Inflammatory macrophage (primary cell): ENCODE measurements at regions not wholly inside any gene's neighbourhood (a gene's known extent, or its start where the extent isn't known, plus 50 kb on each side); places are given as distances from the start of the nearest gene placed in this dataset.
"Not testable (repeated sequence)": the region's sequence is repeated elsewhere in the genome, so short reads cannot be mapped to it uniquely, and the experiment has no call there.

ENCODE experiments used
- DNase-seq, 2 donors: peaks; one replicate each; pipeline ENCODE4 v3.0.0-alpha.2; 2020 to 2022

DNA sequence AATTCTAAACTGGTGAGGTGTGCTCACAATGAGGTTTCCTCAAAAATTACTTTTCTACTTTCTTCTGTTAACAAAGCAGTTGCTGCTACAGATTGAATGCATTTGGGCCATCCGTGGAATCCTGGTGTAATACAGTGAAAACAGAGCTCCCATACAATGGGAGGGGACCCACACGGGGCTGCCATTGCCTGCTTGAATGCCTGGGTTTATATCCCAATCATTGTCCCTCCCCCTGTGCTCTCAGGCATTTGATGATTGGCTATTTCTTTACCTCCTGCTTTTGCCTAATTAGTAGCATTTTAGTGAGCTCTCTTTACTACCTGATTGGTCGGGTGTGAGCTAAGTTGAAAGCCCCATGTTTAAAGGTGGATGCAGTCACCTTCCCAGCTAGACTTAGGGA lies 52.9 kb upstream of the CSF1 start:
- DNase-seq: not testable (repeated sequence)

DNA sequence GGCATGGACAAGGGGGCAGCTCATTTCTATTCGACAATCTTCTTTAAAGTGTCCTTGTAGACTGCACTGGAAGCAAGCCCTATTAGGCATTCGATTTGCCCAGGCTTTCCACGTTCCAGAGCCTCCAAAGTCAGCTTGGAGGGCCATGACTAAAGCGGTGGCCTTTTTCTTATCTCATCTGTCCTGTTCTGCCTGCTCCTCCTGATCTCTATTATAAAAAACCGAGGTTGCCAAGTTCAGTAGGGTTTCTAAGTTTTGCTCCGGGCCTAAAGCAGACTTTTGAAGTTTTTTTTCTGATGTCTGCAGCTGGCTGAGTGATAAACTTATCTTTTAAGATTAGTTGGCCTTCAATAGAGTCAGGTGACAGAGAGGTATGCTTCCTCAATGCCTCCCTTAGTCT lies 54.7 kb upstream of the CSF1 start:
- not testable (repeated sequence) for DNase-seq

DNA sequence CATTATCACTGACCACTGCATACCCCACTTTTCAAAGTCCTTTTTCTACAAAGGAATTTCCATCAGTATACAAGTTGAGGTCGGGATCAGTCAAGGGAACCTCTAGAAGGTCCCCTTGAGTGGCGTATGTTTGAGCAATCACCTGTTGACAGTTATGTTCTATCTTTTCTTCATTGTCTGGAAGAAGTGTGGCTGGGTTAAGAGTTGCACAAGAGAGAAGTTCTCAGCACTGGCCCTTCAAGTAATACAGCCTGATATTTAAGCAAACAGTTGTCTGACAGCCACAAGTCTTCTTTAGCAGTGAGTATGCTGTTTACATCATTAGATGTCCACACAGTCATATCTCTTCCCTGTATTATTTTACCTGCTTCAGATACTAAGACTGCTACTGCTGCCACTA lies 56.7 kb upstream of the CSF1 start:
- not testable (repeated sequence) for DNase-seq

DNA sequence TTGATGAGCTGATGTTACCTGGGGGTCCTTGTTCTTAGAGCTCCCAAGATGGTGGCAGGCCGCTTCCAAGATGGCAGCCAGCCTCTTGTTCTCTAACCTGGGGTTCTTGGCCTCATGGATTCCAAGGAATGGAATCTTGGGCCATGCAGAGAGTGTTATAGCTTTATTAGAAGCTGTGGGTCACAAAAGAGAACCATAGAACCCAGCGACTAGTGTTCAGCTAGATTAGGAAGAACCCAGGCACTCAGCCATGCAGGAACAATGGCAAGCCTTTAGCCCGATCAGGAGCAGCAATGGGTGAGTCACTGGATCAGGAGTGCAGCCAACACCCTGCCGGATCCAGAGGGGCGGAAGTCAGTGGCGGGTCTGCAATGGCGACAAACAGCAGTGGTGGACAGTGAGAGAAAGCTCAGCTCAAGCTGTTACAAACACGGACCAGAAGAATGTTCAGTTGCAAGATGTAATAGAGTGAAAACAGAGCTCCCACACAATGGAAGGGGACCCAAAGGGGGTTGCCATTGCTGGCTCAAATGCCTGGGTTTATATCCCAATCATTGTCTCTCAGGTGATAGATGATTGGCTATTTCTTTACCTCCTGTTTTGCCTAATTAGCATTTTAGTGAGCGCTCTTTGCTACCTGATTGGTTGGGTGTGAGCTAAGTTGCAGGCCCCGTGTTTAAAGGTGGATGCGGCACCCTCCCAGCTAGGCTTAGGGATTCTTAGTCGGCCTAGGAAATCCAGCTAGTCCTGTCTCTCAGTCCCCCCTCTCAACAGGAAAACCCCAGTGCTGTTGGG lies 58.2 kb upstream of the CSF1 start:
- not testable (repeated sequence) for DNase-seq

DNA sequence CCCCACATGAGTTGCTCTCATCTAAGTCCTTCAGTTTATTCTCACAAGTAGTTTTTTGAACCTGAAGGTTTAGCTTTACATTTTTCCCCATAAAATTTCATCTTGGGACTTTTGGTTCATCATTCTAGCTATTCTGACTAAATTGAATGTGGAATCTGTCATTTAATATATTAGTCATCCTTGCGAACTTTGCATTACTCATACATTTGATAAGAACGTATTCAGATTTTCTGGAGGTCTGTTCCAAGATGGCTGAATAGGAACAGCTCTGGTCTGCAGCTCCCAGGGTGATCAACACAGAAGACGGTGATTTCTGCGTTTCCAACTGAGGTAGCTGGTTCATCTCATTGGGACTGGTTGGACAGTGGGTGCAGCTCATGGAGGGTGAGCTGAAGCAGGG lies 59.8 kb upstream of the CSF1 start:
- DNase-seq: no peak

DNA sequence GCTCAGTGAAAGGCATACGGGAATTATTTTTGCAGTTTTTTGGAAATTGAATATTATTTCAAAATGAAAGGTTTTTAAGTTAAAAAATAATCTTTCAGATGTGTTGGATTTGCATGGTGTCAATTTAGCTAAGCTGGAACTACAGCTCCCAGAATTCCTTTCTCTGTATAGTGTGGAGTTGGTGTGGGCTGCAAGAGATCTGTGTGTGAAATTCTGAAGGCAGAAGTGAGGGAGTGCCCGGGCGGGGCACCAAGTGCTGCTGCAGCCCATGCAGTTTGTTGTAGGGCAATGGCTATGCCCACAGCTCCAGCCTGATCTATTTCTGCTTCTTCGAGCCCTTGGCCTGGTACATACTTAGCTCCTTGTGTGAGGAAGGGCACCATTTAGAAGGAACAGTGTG lies 60.5 kb upstream of the CSF1 start:
- DNase-seq: peak; percentile 52 to 59

DNA sequence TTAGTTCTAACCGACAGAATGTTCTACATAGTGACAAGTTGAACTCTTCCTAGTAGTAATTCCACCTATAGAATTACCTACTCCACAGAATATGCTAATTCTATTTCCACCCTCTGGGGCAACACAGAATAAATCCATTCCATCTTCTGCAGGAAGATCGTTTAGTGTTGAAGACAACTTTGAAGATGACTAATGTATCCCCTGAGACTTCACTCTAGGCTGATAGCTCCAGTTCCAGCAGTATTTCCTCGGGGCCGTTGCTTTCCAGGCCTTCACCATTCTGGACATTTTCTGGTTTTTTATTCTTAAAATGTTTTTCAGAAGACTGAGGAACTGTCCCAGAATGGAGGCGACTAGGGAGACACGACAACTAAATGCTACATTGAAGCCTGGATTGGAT lies 61.0 kb upstream of the CSF1 start:
- no peak for DNase-seq

DNA sequence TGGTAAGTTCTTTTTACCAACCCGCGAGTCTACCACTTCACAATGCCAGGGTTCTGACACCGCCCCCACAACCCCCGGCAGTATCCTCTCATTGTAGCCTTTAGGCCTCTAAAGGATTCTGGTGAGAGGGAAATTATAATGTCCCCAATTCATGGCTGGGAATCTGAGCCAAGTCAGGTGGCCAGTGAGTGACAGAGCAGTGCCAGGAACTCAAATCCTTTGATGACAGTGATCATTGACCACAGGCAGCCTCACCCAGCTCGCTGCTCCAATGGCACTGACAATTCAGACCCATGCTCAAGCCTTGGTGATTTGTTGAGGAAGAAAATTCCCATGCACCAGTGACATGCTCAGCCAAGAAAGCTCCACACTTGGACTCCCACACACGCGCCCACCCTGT lies 63.4 kb upstream of the CSF1 start:
- no peak for DNase-seq

DNA sequence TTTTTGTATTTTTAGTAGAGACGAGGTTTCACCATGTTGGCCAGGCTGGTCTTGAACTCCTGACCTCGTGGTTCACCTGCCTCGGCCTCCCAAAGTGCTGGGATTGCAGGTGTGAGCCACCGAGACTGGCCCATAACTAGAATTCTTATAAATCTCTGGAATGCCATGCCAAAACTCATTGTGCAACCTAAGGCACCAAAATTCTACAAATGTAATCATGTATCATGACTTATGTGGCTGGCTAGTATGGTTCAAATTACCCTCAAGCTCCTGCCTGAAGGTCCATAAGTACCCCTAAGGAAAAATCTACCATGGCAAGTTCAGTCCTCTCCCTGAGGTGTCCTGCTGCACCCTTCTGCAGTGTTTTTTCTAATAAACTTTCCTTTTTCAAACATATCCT lies 63.8 kb upstream of the CSF1 start:
- no peak for DNase-seq

DNA sequence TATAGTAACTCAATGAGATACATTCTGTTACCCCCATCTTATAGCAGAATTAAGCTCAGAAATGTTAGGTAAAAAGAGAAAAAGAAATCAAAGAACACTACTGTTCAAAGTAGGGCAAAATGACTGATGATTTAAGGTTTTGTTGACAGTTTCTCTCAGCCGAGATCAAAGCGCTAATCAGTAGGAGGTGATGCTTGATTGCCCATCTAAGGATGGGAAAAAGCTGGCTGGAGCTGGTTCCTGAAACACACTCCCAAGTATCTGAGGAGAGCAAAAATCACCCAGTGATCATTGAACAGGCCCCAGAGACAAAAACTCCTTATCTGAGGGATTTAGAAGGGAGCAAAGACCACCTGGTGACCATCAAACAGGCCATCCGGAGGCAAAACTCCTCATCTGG lies 64.5 kb upstream of the CSF1 start:
- DNase-seq: no peak

DNA sequence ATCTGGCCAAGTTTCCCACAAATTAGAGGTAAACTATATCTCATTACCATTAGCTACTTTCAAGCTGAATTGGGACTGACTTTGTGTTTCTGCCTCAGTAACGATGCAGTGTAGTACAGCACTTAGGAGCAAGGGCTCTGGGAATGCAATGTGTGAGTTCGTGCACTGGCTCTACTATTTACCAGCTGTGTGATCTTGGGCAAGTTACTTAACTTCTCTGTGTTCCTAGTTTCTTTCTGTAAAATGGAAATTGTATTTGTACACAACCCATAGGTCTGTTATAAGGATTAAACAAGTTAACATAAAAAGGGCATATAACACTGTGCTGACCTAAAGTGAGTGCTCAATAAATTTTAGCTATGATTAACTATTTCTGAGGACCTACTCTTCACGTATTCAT lies 65.0 kb upstream of the CSF1 start:
- no peak for DNase-seq

DNA sequence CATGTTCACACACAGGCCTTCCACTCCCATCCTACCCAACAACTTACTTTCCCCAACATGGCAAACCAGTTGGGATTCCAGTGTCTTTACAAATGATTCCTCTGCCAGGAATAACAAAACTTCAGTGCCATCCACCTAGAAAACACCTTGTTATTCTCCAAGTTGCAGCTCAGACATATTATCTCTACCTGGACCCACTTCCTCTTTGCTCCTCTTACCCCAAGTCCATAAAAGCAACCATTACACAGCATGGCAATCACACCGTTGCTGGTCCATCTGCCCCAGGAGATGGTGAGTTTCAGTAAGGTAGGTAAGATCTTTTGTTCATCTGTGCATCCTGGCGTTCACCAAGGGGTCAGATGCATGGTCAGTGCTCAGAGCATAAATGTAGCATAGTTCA lies 66.0 kb upstream of the CSF1 start:
- DNase-seq: no peak

DNA sequence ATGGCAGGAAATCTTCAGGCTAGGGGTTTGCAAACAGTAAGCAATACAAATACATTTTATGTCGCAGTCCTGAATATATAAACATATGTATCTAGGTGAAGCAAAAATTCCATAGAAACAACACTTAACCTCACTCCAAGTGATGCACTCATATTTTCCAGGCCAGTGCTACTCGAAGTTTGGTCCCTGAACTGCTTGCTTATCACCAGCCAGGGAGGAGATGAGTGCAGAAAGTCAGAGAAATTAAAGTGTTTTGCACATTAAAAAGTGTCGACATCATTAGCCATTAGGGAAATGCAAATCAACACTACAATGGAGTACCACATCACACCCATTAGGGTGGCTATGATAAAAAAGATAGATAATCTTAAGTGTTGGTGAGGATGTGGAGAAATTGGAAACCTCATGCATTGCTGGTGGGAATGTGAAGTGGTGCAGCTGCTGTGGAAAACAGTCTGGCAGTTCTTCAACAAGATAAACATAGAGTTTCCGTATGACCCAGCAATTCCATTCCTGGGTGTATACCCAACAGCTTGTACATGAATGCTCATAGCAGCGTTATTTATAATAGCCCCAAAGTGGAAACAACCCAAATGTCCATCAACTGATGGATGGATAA lies 70.5 kb upstream of the CSF1 start:
- DNase-seq: no peak

DNA sequence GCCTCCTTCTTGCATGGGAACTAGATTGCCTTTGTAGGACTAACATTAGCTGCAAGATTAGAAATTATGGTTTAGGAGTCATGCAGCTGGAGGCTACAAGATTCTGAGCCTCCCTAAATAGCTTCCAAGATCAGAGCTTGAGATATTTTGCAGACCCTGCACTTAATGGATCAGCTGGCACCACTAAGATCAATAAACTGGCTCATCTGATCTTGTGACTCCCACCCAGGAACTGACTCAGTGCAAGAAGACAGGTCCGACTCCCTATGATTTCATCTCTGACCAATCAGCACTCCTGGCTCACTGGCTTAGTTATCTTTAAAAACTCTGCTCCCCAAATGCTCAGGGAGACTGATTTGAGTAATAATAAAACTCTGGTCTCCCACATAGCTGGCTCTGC lies 71.4 kb upstream of the CSF1 start:
- not testable (repeated sequence) for DNase-seq

DNA sequence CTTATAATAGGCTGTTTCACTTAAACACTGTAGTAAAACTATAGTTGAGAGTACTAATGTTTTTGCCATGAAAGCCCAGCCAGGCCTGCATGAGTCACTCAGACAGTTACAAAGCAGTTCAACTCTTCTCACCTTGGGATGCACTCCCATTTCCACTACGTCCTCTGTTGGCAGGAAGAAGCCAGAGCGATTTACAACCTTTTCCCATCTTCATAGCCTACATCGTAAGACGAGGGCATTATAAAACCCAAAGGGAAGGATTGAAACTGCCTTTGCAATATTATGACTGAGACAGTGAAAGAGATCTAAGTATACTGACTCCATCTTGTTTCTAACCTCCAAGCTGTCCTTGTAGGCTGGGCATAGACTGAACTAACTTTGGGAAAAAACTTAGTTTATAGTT lies 71.8 kb upstream of the CSF1 start:
- DNase-seq: no peak

DNA sequence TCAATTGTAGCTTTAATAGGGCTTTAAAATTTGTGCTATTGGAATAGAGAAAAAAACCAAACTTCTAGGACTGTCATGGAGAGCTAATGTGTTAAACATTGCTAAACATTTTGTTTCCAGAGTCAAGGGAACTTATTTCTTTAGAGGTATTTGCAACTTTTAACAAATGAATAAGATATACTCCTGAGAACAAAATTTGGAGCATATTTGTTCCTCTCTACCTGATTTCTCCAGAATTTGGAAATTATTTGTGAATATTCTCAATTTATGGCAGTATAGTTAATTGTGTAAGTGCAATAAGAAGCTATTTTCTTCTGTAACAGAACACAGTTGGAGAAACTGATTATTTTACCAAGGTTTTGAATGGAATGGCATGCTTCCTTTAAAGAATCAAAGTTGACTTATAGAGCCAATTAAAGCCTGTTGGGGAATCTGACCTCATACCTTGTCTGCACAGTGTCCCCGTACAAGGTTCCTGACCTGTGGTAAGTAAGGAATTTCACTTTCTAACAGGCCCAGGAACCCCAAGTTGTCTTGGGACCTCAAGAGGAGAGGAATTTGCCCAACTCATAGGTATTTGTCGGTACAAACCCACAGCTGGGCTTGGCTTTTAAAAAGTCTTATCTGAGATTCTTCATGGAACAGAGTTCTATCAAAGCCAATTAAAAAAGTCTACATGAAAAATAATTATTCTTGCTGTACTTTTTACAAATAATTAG lies 72.6 kb upstream of the CSF1 start:
- no peak for DNase-seq

DNA sequence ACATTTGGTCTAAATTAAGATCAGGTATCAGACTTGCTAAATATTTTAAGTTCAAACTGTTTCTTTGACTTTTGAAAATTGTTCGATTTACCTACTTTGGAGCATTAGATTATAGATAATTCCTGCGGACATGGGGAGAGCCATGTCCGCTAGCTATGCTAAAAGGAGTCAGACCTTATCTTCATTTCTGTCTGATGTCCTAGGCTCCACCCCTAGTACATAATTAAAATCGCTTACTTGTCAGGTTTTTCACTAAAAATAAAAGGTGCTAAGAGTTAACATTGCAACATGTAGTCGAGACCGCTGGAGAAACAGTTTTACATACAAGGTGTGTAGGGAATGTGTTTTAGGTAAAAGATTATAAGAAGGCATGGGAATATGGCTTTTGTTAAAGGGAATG lies 71.9 kb upstream of the EPS8L3 start:
- DNase-seq: not testable (repeated sequence)

DNA sequence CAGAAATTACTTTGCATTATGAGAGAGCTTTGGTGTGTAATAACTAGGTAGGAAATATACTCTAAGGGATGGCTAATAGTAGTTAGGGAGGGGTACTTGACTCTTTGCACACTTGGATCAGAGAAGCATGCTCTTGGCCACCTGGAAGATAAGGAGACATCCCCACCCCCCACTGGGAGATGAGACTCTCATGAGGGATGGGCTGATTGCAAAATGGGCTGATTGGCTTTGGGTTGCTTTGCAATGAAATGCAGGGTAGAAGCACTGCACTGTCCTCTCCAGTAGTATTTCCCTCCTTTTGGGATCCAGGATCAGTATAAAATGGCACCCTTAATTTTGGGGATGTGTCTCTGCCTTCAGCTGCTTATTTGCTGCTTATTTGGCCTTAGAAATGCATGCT lies 71.2 kb upstream of the EPS8L3 start:
- no peak for DNase-seq

DNA sequence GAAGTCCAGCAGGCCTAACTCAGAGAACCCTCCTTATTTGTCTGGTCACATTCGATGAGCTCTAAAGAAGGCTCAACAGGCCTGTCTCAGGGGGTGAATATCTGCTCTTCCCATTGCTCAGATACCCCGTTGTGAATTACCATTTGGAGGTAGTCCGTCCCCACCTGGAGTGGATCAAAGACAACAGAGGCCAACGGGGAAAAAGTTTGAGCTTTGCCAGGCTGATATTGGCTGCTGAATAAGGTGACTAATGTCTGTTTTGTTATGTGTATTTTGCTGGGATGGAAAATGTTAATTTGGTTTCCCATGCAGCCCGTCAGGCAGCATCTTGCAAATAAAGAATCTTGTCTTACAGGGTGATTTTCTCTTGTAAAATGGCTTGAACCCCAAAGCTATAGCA lies 69.2 kb upstream of the EPS8L3 start:
- DNase-seq: no peak

DNA sequence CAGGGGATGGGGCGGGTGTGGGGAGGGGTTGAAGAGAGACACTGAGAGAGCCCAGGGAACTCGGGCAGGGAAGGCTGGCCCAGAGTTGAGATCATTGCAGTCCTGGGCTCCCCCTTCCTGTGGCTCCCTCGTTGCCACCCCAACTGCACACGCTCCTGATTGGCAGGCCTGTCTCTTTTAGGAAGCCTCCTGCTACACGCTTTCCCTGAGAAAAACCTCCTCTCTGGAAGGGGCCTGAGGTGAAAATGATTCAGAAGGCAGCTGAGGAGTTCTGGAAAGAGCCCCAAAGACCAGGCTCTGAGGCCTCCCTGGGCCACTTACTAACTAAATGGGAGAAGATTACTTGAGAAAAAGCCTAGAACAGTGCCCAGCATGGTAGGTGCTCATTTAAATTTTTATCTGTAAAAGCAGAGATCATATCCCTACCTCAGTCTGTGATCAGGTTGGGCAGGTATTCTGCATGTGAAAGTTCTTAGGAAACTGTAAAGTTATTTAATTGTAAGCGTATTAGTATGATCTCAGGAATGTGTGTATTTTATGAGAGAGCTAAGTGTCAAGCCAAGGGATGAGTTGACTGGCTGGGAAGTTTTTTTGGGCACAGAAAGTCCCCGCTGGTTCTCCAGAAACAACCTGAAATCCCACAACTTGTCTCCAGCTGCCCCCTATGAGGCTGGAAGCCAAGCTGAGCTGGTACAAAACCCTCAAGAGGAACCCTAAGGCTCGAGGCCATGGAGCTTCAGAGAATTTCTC lies 65.2 kb upstream of the EPS8L3 start:
- DNase-seq: no peak

DNA sequence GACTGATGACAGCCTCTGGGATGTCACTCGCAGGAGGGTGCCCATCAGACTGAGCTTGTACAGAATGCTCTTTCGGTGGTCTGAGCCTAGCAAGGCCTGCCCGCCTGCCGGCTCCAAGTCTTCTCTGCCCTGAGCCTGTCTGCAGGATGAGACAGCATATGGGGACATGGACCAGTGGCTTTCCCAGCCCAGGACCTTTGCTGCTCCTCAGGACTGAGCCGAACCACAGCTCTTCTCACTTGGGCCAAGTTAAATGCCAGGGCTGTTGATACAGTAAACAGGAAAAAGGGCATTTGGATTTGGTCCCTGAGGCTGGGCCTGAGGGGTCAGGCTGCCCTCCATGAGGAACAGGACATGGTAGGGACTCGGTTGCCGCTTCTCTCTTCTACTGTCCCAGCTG lies 64.3 kb upstream of the EPS8L3 start:
- DNase-seq: no peak

DNA sequence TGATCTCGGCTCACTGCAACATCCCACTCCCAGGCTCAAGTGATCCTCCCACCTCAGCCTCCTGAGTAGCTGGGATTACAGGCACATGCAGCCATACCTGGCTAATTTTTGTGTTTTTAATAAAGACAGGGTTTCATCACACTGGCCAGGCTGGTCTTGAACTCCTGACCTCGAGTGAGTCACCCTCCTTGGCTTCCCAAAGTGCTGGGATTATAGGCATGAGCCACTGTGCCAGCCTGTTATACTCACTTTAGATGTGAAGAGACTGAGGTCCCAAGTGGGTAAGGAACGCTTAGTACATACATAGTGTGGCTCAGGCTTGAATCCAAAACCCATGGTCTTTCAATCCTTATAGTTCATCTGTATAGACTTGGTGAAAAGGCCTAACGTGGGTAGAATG lies 63.7 kb upstream of the EPS8L3 start:
- no peak for DNase-seq

DNA sequence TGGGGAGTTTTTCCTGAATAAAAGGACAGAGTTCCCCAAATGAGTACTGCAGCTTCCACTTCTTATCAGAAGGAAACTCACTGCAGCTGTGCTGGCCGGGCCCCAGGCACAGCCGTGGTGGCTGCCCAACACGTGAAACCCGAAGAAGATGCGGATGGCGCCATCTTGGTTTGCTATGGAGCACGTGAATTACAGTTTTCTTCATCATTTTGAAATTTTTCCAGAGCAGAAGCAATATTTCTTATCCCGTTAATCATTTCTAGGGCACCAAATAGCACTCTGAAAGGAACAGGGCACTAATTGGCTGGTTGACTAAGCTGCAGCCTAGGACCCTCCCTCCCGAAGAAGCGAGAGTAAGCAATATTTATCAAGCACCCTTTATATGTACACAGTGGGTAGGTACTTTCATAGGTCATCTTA lies 63.2 kb upstream of the EPS8L3 start:
- peak; percentile 35 to 55 for DNase-seq
